Testis (tissue), 2 donors: ENCODE measurements at regions not wholly inside any gene's neighbourhood (a gene's known extent, or its start where the extent isn't known, plus 50 kb on each side); places are given as distances from the start of the nearest gene placed in this dataset.

Source experiments
- DNase-seq: peaks from one replicate; pipeline ENCODE4 v3.0.0-alpha.2; 2019
- H3K27ac ChIP-seq, 2 donors: fragments of 200-600 bp; sonication (generic); one replicate each; pipeline ENCODE4 v1.5.1; 2019
- H3K27me3 ChIP-seq: fragments of 200-600 bp; sonication (generic); one replicate; pipeline ENCODE4 v1.5.1; 2019
- H3K36me3 ChIP-seq: fragments of 200-600 bp; sonication (generic); one replicate; pipeline ENCODE4 v1.5.1; 2017; ENCODE audit warnings: low read depth; ENCODE audit errors: missing control alignments
- H3K4me1 ChIP-seq: fragments of 200-600 bp; sonication (generic); one replicate; pipeline ENCODE4 v1.5.1; 2019
- H3K4me3 ChIP-seq, 2 donors: fragments of 200-600 bp; sonication (generic); one replicate each; pipeline ENCODE4 v1.5.1; 2017 to 2019
- H3K9me3 ChIP-seq: fragments of 200-600 bp; sonication (generic); one replicate; pipeline ENCODE4 v1.5.1; 2017
- CTCF ChIP-seq, 3 experiments: fragments of 450-650 bp in 2 of 3; fragments of 200-600 bp in 1 of 3; sonication (generic) in 1 of 3; IDR thresholded peaks; one replicate each; pipeline ENCODE4 v1.5.1; 2016 to 2019; ENCODE audit warnings: antibody characterized with exemption in 3 of 3, mild to moderate bottlenecking in 2 of 3, moderate library complexity in 1 of 3
- POLR2A ChIP-seq: fragments of 450-650 bp; IDR thresholded peaks from one replicate; pipeline ENCODE4 v1.6.1; 2017; ENCODE audit warnings: antibody characterized with exemption, mild to moderate bottlenecking, moderate library complexity
- whole genome bisulfite sequencing, 2 donors: methylation state at CpG; one replicate each; pipeline ENCODE4 v1.1.5; 2018; 5-methylcytosine and 5-hydroxymethylcytosine counted together
- intact Hi-C: fragments of 100-400 bp; cut with DNase I; formaldehyde crosslinking; loops from one replicate; pipeline ENCODE4 v1.15.1; 2023; ENCODE audit warnings: low total_unique reads

GRCh38 chr10:30176182-30176581 is 116.8 kb upstream of the JCAD start:
- TF ChIP-seq CTCF (IDR thresholded peaks at IDR 0.05), result no peak
- TF ChIP-seq POLR2A, result no peak
- H3K27me3 ChIP-seq, result no peaks in the 10 kb centered on the region
- H3K4me3 ChIP-seq, result no peak overlapping the region
- DNase-seq, result no peak
- H3K4me1 ChIP-seq, result peaks cover 3% of the 10 kb centered on the region
- H3K27ac ChIP-seq, result no peak overlapping the region
- H3K36me3 ChIP-seq, result no peaks in the 10 kb centered on the region
- WGBS, 2 donors, result 91 to 92% methylated on average over 9 of the region's 9 CpGs
- intact Hi-C loops, result no loop called here
- no peaks in the 10 kb centered on the region for H3K9me3 ChIP-seq

GRCh38 chr10:30172673-30173072 is 113.3 kb upstream of the JCAD start:
- Histone ChIP-seq H3K36me3 (no peaks in the 10 kb centered on the region), H3K9me3 (no peaks in the 10 kb centered on the region), H3K4me1 (peaks cover 3% of the 10 kb centered on the region), H3K27me3 (no peaks in the 10 kb centered on the region), H3K27ac (no peak overlapping the region), H3K4me3 (no peak overlapping the region)
- WGBS, 2 donors, result 91 to 93% methylated on average over 7 of the region's 7 CpGs
- no peak for DNase-seq
- intact Hi-C loops, result no loop called here
- TF ChIP-seq CTCF (IDR thresholded peaks at IDR 0.05) (no peak), POLR2A (no peak)

GRCh38 chr10:30172091-30172490 is 112.7 kb upstream of the JCAD start:
- 67 to 81% methylated on average over 4 of the region's 4 CpGs for WGBS, 2 donors
- Histone ChIP-seq H3K27me3 (no peaks in the 10 kb centered on the region), H3K4me1 (peaks cover 3% of the 10 kb centered on the region), H3K36me3 (no peaks in the 10 kb centered on the region), H3K9me3 (no peaks in the 10 kb centered on the region), H3K27ac (no peak overlapping the region), H3K4me3 (no peak overlapping the region)
- intact Hi-C loops, result no loop called here
- TF ChIP-seq CTCF (IDR thresholded peaks at IDR 0.05) (no peak), POLR2A (no peak)
- DNase-seq, result no peak

GRCh38 chr10:30171601-30172000 is 112.2 kb upstream of the JCAD start:
- TF ChIP-seq POLR2A (no peak), CTCF (IDR thresholded peaks at IDR 0.05) (no peak)
- no peak overlapping the region for H3K4me3 ChIP-seq
- intact Hi-C loops, result no loop called here
- no peaks in the 10 kb centered on the region for H3K36me3 ChIP-seq
- no peak overlapping the region for H3K27ac ChIP-seq
- DNase-seq, result no peak
- H3K9me3 ChIP-seq, result no peaks in the 10 kb centered on the region
- peaks cover 3% of the 10 kb centered on the region for H3K4me1 ChIP-seq
- 65 to 68% methylated on average over 4 of the region's 4 CpGs for WGBS, 2 donors
- H3K27me3 ChIP-seq, result no peaks in the 10 kb centered on the region

GRCh38 chr10:30170814-30171213 is 111.4 kb upstream of the JCAD start:
- DNase-seq, result no peak
- TF ChIP-seq CTCF (IDR thresholded peaks at IDR 0.05) (no peak), POLR2A (no peak)
- H3K27me3 ChIP-seq, result no peaks in the 10 kb centered on the region
- no peaks in the 10 kb centered on the region for H3K9me3 ChIP-seq
- peaks cover 3% of the 10 kb centered on the region for H3K4me1 ChIP-seq
- H3K27ac ChIP-seq, result no peak overlapping the region
- intact Hi-C loops, result no loop called here
- no peak overlapping the region for H3K4me3 ChIP-seq
- no peaks in the 10 kb centered on the region for H3K36me3 ChIP-seq
- 75 to 87% methylated on average over 3 of the region's 3 CpGs for WGBS, 2 donors
